ENCODE measurements at regions not wholly inside any gene's neighbourhood (a gene's known extent, or its start where the extent isn't known, plus 50 kb on each side); places are given as distances from the start of the nearest gene placed in this dataset.

- no peak for TF ChIP-seq CTCF (IDR thresholded peaks at IDR 0.05; ENCODE audit: unreplicated experiment)
- Mint-ChIP-seq H3K4me1 (ENCODE audit: low read depth) (no peaks in the 10 kb centered on the region), H3K27ac (no peak overlapping the region), H3K36me3 (ENCODE audit: insufficient read depth) (no peaks in the 10 kb centered on the region), H3K9me3 (ENCODE audit: low read depth) (peaks cover 5% of the 10 kb centered on the region), H3K27me3 (no peaks in the 10 kb centered on the region), H3K4me3 (ENCODE audit: low read depth) (no peak overlapping the region)
- DNase-seq (ENCODE audit: low spot score, unreplicated experiment), result no peak
These were observed 61.0 kb upstream of the DAZL start for GRCh38 chr3:16666206-16666605.

- DNase-seq (ENCODE audit: low spot score, unreplicated experiment), result no peak
- no peak overlapping the region for H3K4me3 Mint-ChIP-seq (ENCODE audit: low read depth)
- H3K4me1 Mint-ChIP-seq (ENCODE audit: low read depth), result no peaks in the 10 kb centered on the region
- no peak for TF ChIP-seq CTCF (IDR thresholded peaks at IDR 0.05; ENCODE audit: unreplicated experiment)
- H3K27ac Mint-ChIP-seq, result no peak overlapping the region
- no peaks in the 10 kb centered on the region for H3K36me3 Mint-ChIP-seq (ENCODE audit: insufficient read depth)
- H3K9me3 Mint-ChIP-seq (ENCODE audit: low read depth), result no peaks in the 10 kb centered on the region
- no peaks in the 10 kb centered on the region for H3K27me3 Mint-ChIP-seq
These were observed 62.4 kb upstream of the DAZL start for GRCh38 chr3:16667633-16668032.

GRCh38 chr3:16668776-16669545, 63.7 kb upstream of the DAZL start:
- Mint-ChIP-seq H3K4me3 (ENCODE audit: low read depth) (no peak overlapping the region), H3K9me3 (ENCODE audit: low read depth) (no peaks in the 10 kb centered on the region), H3K36me3 (ENCODE audit: insufficient read depth) (no peaks in the 10 kb centered on the region), H3K27ac (no peak overlapping the region), H3K27me3 (no peaks in the 10 kb centered on the region), H3K4me1 (ENCODE audit: low read depth) (no peaks in the 10 kb centered on the region)
- DNase-seq (ENCODE audit: low spot score, unreplicated experiment), result no peak
- no peak for TF ChIP-seq CTCF (IDR thresholded peaks at IDR 0.05; ENCODE audit: unreplicated experiment)

- H3K4me1 Mint-ChIP-seq (ENCODE audit: low read depth), result no peaks in the 10 kb centered on the region
- H3K27ac Mint-ChIP-seq, result no peak overlapping the region
These were observed 65.0 kb upstream of the DAZL start for GRCh38 chr3:16670191-16670590.

GRCh38 chr3:16671690-16672089, 66.5 kb upstream of the DAZL start:
- no peak for TF ChIP-seq CTCF (IDR thresholded peaks at IDR 0.05; ENCODE audit: unreplicated experiment)
- H3K4me3 Mint-ChIP-seq (ENCODE audit: low read depth), result no peak overlapping the region
- DNase-seq (ENCODE audit: low spot score, unreplicated experiment), result no peak
- H3K27me3 Mint-ChIP-seq, result no peaks in the 10 kb centered on the region
- no peaks in the 10 kb centered on the region for H3K36me3 Mint-ChIP-seq (ENCODE audit: insufficient read depth)
- H3K27ac Mint-ChIP-seq, result no peak overlapping the region
- no peaks in the 10 kb centered on the region for H3K4me1 Mint-ChIP-seq (ENCODE audit: low read depth)
- H3K9me3 Mint-ChIP-seq (ENCODE audit: low read depth), result peaks cover 4% of the 10 kb centered on the region

More at GRCh38 chr3:16670191-16670590, 65.0 kb upstream of the DAZL start:
- Mint-ChIP-seq H3K4me3 (ENCODE audit: low read depth) (no peak overlapping the region), H3K27me3 (no peaks in the 10 kb centered on the region), H3K36me3 (ENCODE audit: insufficient read depth) (no peaks in the 10 kb centered on the region), H3K9me3 (ENCODE audit: low read depth) (no peaks in the 10 kb centered on the region)
- no peak for DNase-seq (ENCODE audit: low spot score, unreplicated experiment)
- TF ChIP-seq CTCF (IDR thresholded peaks at IDR 0.05; ENCODE audit: unreplicated experiment), result no peak

Measured in progenitor cell of endocrine pancreas (in vitro differentiated cells).